Fibroblast of lung (primary cell): ENCODE measurements at regions not wholly inside any gene's neighbourhood (a gene's known extent, or its start where the extent isn't known, plus 50 kb on each side); places are given as distances from the start of the nearest gene placed in this dataset.
A peak's percentile ranks its signal among the peaks of the same experiment; 100 is the strongest.

ENCODE experiments used
- DNase-seq, 2 donors: peaks; one replicate each; pipeline versions ENCODE4 v3.0.0 to v3.0.0-alpha.2; 2010; ENCODE audit warnings: low read depth in 2 of 2
- H2AFZ ChIP-seq: 2 replicates; pipeline ENCODE4 v1.5.1; 2012; ENCODE audit warnings: low read length, control low read depth, inconsistent platforms
- H3K27ac ChIP-seq: 2 replicates; pipeline ENCODE4 v1.5.1; 2011; ENCODE audit warnings: low read length, control low read depth; ENCODE audit not compliant: insufficient read depth
- H3K27me3 ChIP-seq: 2 replicates; pipeline ENCODE4 v1.5.1; 2011; ENCODE audit warnings: mild to moderate bottlenecking, low read length; ENCODE audit not compliant: control insufficient read depth, insufficient read depth
- H3K36me3 ChIP-seq: 2 replicates; pipeline ENCODE4 v1.5.1; 2011; ENCODE audit warnings: low read length; ENCODE audit not compliant: control insufficient read depth, insufficient read depth
- H3K4me1 ChIP-seq: 2 replicates; pipeline ENCODE4 v1.5.1; 2011; ENCODE audit warnings: low read length; ENCODE audit not compliant: control insufficient read depth, insufficient read depth; ENCODE audit errors: extremely low read depth
- H3K4me2 ChIP-seq: 2 replicates; pipeline ENCODE4 v1.5.1; 2011; ENCODE audit warnings: low read length, control low read depth; ENCODE audit not compliant: insufficient read depth; ENCODE audit errors: extremely low read depth
- H3K4me3 ChIP-seq, 4 experiments: fragments of 200-600 bp in 1 of 4; sonication (generic) in 1 of 4; replicated peaks in 1 of 4; 2 replicates each; pipeline ENCODE4 v1.5.1; 2011 to 2016; ENCODE audit warnings: low read length in 4 of 4, low read depth in 3 of 4, mild to moderate bottlenecking in 3 of 4, control low read depth in 2 of 4, inconsistent platforms in 1 of 4, mixed read lengths in 1 of 4; ENCODE audit not compliant: insufficient read depth in 1 of 4; ENCODE audit errors: control extremely low read depth in 1 of 4
- H3K79me2 ChIP-seq: 2 replicates; pipeline ENCODE4 v1.5.1; 2012; ENCODE audit warnings: mild to moderate bottlenecking, low read length, inconsistent platforms; ENCODE audit not compliant: control insufficient read depth, insufficient read depth
- H3K9ac ChIP-seq: 2 replicates; pipeline ENCODE4 v1.5.1; 2011; ENCODE audit warnings: mild to moderate bottlenecking, low read length, control low read depth; ENCODE audit not compliant: insufficient read depth
- H3K9me3 ChIP-seq: 2 replicates; pipeline ENCODE4 v1.5.1; 2012; ENCODE audit warnings: low read depth, low read length; ENCODE audit not compliant: control insufficient read depth, insufficient read depth
- H4K20me1 ChIP-seq: 2 replicates; pipeline ENCODE4 v1.5.1; 2011; ENCODE audit warnings: low read length; ENCODE audit not compliant: control insufficient read depth, insufficient read depth; ENCODE audit errors: extremely low read depth
- CTCF ChIP-seq, 2 donors: IDR thresholded peaks in 1 of 2; conservative IDR thresholded peaks in 1 of 2; 1 replicate in 1 of 2; 2 replicates in 1 of 2; pipeline ENCODE4 v1.5.1; 2011 to 2012; ENCODE audit warnings: low read length in 2 of 2, control low read depth in 1 of 2, inconsistent platforms in 1 of 2, low read depth in 1 of 2, mild to moderate bottlenecking in 1 of 2
- EZH2 ChIP-seq: IDR thresholded peaks from 2 replicates; pipeline ENCODE4 v1.5.1; 2012; ENCODE audit warnings: low read length, control low read depth, mild to moderate bottlenecking; ENCODE audit errors: missing control alignments

GRCh38 chr4:181647396-181648147 lies 595.6 kb upstream of the TENM3 start:
- no peaks in the 10 kb centered on the region for H3K9me3 ChIP-seq
- no peaks in the 10 kb centered on the region for H3K27me3 ChIP-seq
- H3K4me2 ChIP-seq: no peak overlapping the region
- H4K20me1 ChIP-seq: no peaks in the 10 kb centered on the region
- no peaks in the 10 kb centered on the region for H3K4me1 ChIP-seq
- H3K27ac ChIP-seq: no peak overlapping the region
- H3K9ac ChIP-seq: no peak overlapping the region
- peak in 1 of 2 donors; percentile 33 for DNase-seq
- no peaks in the 10 kb centered on the region for H3K79me2 ChIP-seq
- TF ChIP-seq CTCF (conservative IDR thresholded peaks at IDR 0.05 in 1 of 2, IDR thresholded peaks at IDR 0.05 in 1 of 2; ENCODE audit: low read depth in 1 of 2, low read length in 2 of 2) (no peak), EZH2 (no peak)
- H3K4me3 ChIP-seq: peak overlapping the region in 1 of 4 experiments; percentile 20
- H2AFZ ChIP-seq: no peak overlapping the region
- no peaks in the 10 kb centered on the region for H3K36me3 ChIP-seq

GRCh38 chr4:181650033-181650825 lies 593.0 kb upstream of the TENM3 start:
- no peaks in the 10 kb centered on the region for H3K36me3 ChIP-seq
- H3K4me1 ChIP-seq: no peaks in the 10 kb centered on the region
- H3K9me3 ChIP-seq: no peaks in the 10 kb centered on the region
- no peaks in the 10 kb centered on the region for H3K27me3 ChIP-seq
- H3K4me2 ChIP-seq: no peak overlapping the region
- no peak overlapping the region for H3K27ac ChIP-seq
- peak; percentile 42 to 70 for DNase-seq
- H3K9ac ChIP-seq: no peak overlapping the region
- no peak overlapping the region for H3K4me3 ChIP-seq
- TF ChIP-seq EZH2: no peak
- no peaks in the 10 kb centered on the region for H4K20me1 ChIP-seq
- no peak overlapping the region for H2AFZ ChIP-seq
- H3K79me2 ChIP-seq: no peaks in the 10 kb centered on the region

DNA sequence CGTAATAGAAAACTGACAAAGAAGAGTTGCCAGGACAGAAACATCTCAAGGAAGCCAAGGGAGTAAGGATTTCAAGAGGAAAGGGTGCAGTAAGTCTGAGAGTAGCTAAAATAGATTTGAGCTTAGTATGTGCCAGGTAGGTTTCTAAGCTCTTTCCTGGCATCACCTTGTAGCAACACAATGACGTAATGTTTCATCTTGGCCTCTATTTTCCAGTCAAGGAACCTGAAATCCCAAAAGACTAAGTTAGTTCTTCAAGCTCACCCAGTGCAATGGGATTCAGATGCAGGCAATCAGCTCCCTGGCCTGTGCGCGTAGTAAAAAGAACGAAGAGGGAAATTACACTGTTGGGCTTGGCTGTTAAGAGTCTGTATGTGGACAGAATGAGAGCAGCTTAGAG lies 586.5 kb upstream of the TENM3 start:
- H3K4me2 ChIP-seq: no peak overlapping the region
- H4K20me1 ChIP-seq: no peaks in the 10 kb centered on the region
- no peak overlapping the region for H3K4me3 ChIP-seq
- no peak for DNase-seq
- no peaks in the 10 kb centered on the region for H3K4me1 ChIP-seq
- H2AFZ ChIP-seq: no peak overlapping the region
- no peak overlapping the region for H3K27ac ChIP-seq
- no peak for TF ChIP-seq CTCF (conservative IDR thresholded peaks at IDR 0.05 in 1 of 2, IDR thresholded peaks at IDR 0.05 in 1 of 2; ENCODE audit: low read depth in 1 of 2, low read length in 2 of 2)
- TF ChIP-seq EZH2: no peak
- H3K79me2 ChIP-seq: no peaks in the 10 kb centered on the region
- no peaks in the 10 kb centered on the region for H3K9me3 ChIP-seq
- H3K9ac ChIP-seq: no peak overlapping the region
- no peaks in the 10 kb centered on the region for H3K27me3 ChIP-seq
- no peaks in the 10 kb centered on the region for H3K36me3 ChIP-seq
